Cardiac muscle cell (in vitro differentiated cells and primary cell): ENCODE measurements at regions not wholly inside any gene's neighbourhood (a gene's known extent, or its start where the extent isn't known, plus 50 kb on each side); places are given as distances from the start of the nearest gene placed in this dataset.

ENCODE experiments used
- DNase-seq, 2 donors: peaks; one replicate each; pipeline versions ENCODE4 v3.0.0 to v3.0.0-alpha.2; 2010 to 2017; ENCODE audit warnings: low read depth in 1 of 2, low spot score in 1 of 2
- H3K27ac ChIP-seq: fragments of 200-600 bp; sonication (generic); 2 replicates; pipeline ENCODE4 v1.5.1; 2016
- H3K27me3 ChIP-seq: fragments of 200-600 bp; sonication (generic); 2 replicates; pipeline ENCODE4 v1.6.0; 2016; ENCODE audit warnings: control low read depth
- H3K36me3 ChIP-seq: fragments of 200-600 bp; sonication (generic); 2 replicates; pipeline ENCODE4 v1.5.1; 2016; ENCODE audit warnings: control low read depth
- H3K4me1 ChIP-seq: fragments of 200-600 bp; sonication (generic); 2 replicates; pipeline ENCODE4 v1.8.1; 2017; ENCODE audit warnings: low read depth, mild to moderate bottlenecking, mixed run types
- H3K4me3 ChIP-seq: fragments of 200-600 bp; sonication (generic); 2 replicates; pipeline ENCODE4 v1.5.1; 2016; ENCODE audit warnings: mild to moderate bottlenecking
- H3K9me3 ChIP-seq: fragments of 200-600 bp; sonication (generic); 2 replicates; pipeline ENCODE4 v1.5.1; 2017; ENCODE audit warnings: low read depth, mild to moderate bottlenecking, control low read depth
- CTCF ChIP-seq: IDR thresholded peaks from 2 replicates; pipeline ENCODE4 v1.5.1; 2012; ENCODE audit warnings: low read depth, mild to moderate bottlenecking, low read length

- no peaks in the 10 kb centered on the region for H3K9me3 ChIP-seq
- H3K27me3 ChIP-seq = no peaks in the 10 kb centered on the region
- no peaks in the 10 kb centered on the region for H3K4me1 ChIP-seq
- no peak for TF ChIP-seq CTCF
- H3K4me3 ChIP-seq = no peak overlapping the region
- H3K36me3 ChIP-seq = no peaks in the 10 kb centered on the region
- H3K27ac ChIP-seq = no peak overlapping the region
- DNase-seq = no peak
Observed at GRCh38 chr6:79755967-79756366, 124.8 kb downstream of the SH3BGRL2 start.
